Eye (tissue), 1 donor: ENCODE measurements at regions not wholly inside any gene's neighbourhood (a gene's known extent, or its start where the extent isn't known, plus 50 kb on each side); places are given as distances from the start of the nearest gene placed in this dataset.

Experiments used
- DNase-seq: peaks from one replicate; pipeline ENCODE4 v3.0.0-alpha.2; 2015

GRCh38 chr1:182147951-182148350 is 86.4 kb upstream of the ZNF648 start:
- DNase-seq, result no peak

DNA sequence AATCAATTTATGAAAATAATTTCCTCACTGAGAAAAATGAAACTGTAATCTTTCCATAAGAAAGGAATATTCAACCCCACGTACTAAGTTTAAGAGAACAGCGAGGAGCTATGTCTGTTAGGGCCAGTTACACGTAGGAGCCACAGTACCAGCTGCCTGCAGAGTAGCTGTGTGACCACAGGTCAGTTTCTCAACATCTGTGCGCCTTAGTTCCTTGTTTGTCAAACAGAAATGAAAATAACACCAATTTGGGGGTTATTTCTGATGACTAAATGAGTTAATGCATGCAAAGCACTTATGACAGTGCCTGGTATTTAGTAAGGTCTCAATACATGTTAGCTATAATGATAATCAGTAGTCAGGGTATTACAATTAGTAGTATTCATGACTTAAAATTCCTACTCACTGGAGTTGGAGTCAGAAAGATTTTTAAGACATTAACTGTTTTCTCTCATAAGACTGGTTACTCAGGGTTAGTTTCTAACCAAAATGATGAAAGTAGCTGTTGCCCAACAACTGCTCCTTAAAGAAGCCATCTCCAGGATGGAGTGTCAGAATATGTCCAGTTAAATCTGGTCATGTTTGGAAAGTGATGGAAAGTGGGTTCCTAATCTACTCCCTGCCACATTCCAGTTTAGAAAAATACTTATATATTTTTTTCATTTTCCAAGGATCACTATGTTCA is 85.8 kb upstream of the ZNF648 start:
- DNase-seq, result no peak

DNA sequence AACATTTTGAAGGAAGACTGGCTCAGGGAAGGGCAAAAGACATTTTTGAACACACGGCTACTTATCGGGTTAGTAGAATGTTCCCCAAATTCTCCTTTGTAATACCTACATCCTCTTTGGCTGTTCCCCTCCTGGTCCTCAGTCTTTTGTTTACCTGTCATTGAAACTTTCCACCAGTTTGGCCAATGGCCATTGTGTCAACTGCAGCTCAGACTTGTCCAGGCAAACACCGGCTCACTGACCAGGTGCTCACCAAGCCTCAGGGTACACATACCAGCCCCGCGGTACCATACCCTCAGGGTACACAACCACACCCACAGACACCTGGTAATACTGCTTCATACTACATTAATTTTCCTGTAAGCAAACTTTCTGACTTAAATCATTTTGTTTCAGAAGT is 84.8 kb upstream of the ZNF648 start:
- DNase-seq, result no peak

- no peak for DNase-seq
These were observed 83.9 kb upstream of the ZNF648 start for GRCh38 chr1:182145441-182145840.

GRCh38 chr1:182144646-182145030 is 83.1 kb upstream of the ZNF648 start:
- DNase-seq, result no peak

DNA sequence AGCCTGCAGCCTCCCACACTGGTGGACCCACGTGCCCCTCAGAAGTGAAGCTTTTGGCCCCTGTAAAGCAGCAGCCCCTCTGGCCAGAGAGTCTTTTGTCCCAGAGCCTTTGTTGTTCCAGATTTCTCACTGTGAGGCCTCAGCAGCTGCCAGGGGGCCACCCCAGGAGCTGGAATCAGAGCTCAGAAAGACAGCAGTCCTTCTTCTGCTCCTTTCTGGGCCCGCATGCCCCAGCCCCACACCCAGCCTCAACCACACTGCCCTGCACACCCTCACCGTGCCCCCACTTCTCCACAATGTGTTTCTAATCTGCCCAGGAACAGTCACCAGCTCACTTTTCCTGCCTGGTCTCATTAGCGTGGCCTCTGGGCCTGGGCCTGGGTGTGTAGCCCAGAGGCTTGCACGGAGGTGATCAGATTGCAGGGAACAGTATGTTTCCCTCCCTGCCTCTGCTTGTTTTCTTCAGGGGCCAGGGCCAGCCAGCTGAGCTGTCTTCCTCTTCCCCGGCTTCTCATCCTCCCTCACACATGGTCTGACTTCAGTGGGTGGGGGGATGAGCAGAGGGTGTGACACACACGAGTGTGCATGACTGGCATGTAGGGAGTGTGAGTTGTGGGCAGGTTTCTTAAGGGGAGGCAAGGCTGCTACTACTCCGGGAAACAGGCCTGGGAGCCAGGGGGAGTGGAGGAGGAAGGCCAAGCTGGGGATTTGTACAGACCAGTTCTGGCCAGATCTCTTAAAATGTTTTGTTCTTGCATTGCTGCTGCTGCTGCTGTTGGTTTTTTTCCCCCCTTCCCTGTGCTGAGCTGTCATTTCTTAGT is 82.5 kb upstream of the ZNF648 start:
- DNase-seq, result peak; percentile 77

DNA sequence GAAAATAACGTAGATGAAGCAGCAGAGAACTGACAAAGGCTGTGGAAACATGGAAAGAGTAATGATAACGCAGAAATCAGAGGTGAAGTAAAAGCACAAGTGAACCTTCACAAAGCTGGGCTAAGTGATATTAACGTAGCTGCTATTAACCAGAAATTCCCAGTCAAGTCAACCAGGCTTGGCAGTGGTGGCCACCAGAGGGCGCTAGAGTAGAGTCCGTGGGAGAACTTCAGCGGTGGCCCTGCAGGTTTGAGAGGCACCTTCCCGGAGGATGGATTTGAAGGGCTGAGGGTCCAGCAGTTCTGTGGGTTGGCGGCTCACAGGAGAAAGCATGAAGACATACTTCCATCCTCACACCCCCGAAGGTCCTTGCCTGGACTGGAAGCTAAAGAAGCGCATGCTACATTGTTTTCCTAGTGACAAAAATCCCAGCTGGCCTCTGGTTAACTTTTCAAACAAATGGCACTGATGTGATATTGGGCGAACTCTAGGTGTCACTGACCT is 81.7 kb upstream of the ZNF648 start:
- DNase-seq, result peak; percentile 97

DNA sequence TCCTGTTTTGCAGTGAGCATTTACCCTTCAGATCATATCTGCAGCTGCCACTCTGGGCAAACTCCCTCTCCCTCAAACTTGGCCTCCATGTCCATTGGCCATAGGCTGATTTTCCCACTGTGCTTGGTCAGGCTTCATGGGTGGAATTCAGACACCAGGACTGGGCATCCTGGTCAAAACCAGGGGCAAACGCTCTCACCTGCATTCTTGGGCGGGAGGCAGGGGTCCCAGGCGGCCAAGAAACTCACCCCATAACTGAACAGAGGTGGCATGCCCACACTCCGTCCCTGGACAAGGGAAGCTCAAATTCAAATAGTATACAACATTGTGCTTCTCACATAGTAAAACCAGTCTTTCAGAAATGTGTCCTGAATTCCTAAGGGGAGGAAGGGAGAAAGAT is 81.1 kb upstream of the ZNF648 start:
- no peak for DNase-seq

DNA sequence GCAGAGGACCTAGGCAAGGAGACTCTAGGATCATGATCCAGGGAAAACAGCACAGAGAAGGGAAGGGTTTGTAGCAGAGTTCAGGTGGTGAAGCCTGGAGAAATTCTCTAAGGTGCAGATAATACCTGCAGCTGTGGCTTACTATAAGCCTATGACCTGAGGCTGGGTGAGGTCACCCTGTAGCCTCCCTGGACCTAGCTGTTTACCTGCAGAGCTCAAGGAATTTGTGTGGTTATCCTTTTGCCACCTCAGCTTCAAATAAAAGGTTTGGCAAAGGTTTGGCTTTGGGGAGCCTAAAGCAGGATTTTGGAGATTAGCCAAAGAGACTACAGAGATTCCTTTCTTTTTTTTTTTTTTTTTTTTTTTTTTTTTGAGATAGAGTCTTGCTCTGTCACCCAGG is 79.5 kb upstream of the ZNF648 start:
- no peak for DNase-seq

- DNase-seq, result no peak
These were observed 78.0 kb upstream of the ZNF648 start for GRCh38 chr1:182139496-182139895.

GRCh38 chr1:182137546-182137945 is 76.0 kb upstream of the ZNF648 start:
- no peak for DNase-seq

GRCh38 chr1:182135946-182136345 is 74.4 kb upstream of the ZNF648 start:
- DNase-seq, result no peak

DNA sequence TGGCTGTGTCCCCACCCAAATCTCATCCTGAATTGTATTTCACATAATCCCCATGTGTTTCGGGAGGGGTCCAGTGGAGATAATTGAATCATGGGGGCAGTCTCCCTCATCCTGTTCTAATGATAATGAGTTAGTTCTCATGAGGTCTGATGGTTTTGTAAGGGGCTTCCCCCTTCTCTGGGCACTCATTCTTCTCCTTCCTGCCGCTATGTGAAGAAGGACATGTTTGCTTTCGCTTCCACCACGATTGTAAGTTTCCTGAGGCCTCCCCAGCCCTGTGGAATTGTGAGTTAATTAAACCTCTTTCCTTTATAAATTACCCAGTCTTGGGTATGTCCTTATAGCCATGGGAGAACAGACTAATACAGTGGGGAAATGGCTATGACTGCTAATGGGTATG is 72.7 kb upstream of the ZNF648 start:
- no peak for DNase-seq

DNA sequence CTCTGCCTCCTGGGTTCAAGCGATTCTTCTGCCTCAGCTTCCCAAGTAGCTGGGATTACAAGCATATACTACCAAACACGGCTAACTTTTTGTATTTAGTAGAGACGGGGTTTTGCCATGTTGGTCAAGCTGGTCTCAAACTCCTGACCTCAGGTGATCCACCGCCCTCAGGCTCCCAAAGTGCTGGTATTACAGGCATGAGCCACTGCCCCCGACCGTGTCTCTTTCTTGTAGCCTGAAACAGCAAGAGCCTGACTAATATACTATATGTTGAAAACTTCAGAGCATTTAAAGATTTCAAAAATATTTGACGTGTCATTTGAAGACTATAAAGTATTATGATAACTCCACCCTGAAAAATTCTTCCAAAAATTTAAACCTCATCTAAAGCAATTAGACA is 71.7 kb upstream of the ZNF648 start:
- DNase-seq, result no peak

DNA sequence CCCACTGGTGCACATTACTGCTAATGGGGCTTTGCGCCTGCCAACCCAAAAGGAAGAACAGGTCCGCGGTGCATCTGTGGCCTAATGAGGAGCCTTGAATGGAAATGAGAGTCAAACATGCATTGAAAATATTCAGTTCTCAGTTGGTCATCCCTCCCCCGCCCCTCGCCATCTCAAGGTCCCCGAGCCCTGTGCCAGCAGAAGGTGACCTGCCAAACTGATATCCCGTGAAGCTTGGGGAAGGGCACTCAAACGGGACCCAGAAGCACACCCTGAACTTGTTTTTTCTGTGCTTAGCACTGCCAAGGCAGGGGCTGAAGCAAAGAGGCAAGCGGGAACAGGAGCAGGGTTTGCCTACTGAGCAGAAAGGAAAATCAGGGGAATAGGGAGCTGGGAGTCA is 67.9 kb upstream of the ZNF648 start:
- DNase-seq, result no peak

GRCh38 chr1:182128502-182128901 is 67.0 kb upstream of the ZNF648 start:
- no peak for DNase-seq

GRCh38 chr1:182127656-182128055 is 66.1 kb upstream of the ZNF648 start:
- DNase-seq, result no peak

GRCh38 chr1:182126272-182126800 is 64.8 kb upstream of the ZNF648 start:
- DNase-seq, result no peak

DNA sequence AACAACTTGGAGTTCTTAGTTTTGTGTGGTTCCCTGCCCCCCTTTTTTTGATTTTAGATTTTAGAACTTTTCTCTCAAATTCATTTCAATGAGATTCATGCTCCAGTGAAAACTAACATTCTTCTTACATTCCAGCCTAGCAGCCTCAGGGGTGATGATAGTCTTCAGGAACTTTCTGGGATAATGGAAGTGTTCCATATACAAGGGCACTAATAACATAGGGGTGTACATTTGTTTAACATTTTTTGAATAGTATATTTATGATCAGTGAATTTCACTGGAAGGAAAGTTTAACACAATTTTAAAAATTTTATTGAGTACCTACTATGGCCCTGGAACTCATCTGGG is 61.4 kb upstream of the ZNF648 start:
- no peak for DNase-seq

DNA sequence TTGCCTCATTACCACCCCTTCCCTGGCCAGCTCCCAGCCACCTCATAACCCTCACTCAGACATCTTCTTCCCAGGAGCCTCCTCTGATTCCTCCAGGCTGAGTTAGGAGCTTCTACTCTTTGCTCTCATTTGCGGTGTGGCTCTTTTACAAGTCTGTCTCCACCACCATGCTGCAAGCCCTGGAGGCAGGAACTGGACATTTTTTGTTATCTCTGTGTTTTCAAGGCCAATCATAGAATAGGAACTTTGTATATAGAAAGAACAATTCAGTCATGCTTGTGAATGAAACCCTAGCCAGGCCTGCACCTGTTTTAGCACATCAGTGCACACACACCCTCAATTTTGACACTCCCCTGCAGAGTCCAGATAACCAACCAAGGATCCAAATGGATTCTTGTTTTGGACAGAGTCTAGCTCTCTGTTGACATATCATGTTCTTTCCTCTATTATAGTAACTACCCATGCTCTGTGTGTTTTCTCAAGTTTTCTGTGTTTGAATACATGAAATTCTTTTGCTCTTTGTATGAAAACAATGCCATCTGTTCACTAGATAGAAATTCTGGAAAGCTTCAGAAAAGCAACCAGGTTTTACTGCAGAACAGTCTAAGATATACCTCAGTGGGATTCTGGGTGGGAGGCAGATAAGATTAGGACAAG is 60.9 kb upstream of the ZNF648 start:
- DNase-seq, result peak; percentile 9

DNA sequence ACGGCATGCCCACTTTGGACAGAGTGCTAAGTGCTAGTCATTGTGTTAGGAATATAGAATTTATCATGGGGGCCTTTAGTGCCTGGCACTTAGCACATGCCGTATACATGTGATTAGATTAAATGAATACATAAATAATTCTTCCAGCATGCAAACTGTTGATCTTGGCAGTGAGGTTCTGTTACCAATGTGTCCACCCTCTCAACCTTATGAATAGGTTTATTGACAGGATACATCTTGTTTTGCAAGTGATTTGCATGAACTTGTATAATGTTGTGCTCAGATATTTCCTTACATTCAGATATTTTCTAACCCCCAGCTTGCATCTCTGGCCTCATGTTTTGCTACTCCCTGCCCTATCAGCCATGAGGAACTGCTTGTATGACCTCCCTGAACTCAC is 60.3 kb upstream of the ZNF648 start:
- DNase-seq, result no peak

GRCh38 chr1:182120411-182121258 is 59.1 kb upstream of the ZNF648 start:
- DNase-seq, result peak; percentile 77

DNA sequence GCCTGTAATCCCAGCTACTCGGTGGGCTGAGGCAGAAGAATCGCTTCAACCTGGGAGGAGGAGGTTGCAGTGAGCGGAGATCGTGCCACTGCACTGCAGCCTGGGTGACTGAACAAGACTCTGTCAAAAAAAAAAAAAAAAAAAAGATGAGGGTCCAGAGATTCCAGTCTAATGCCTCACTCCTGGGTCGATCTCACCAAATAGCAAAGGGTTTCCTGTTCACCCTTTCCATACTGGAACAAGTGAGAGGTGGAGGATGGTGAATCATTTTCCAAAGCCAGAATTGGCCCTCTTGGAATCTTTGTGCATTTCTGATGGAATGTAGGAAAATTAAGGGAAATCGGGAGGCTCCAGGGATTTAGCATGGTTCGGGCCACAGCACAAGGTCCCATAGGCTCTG is 58.1 kb upstream of the ZNF648 start:
- no peak for DNase-seq
